Gastrocnemius medialis (tissue), 4 donors: ENCODE measurements at regions not wholly inside any gene's neighbourhood (a gene's known extent, or its start where the extent isn't known, plus 50 kb on each side); places are given as distances from the start of the nearest gene placed in this dataset.

Source experiments
- ATAC-seq, 2 donors: fragments of 150-250 bp; one replicate each; pipeline ENCODE4 v1.9.1; 2016
- DNase-seq, 2 donors: peaks; one replicate each; pipeline ENCODE4 v3.0.0-alpha.2; 2019
- H3K27ac ChIP-seq, 4 donors: fragments of 200-600 bp; sonication (generic); 1 replicate in 1 of 4; 2 replicates in 3 of 4; pipeline ENCODE4 v1.5.1; 2016 to 2018; ENCODE audit warnings: mild to moderate bottlenecking in 2 of 4, moderate library complexity in 1 of 4
- H3K27me3 ChIP-seq, 3 donors: fragments of 200-600 bp; sonication (generic) in 2 of 3; 1 replicate in 1 of 3; 2 replicates in 2 of 3; pipeline versions ENCODE4 v1.5.1 to v1.6.0; 2016 to 2019; ENCODE audit warnings: mild to moderate bottlenecking in 1 of 3, moderate library complexity in 1 of 3
- H3K36me3 ChIP-seq, 2 donors: fragments of 200-600 bp; sonication (generic) in 1 of 2; one replicate each; pipeline ENCODE4 v1.5.1; 2017 to 2018
- H3K4me1 ChIP-seq, 2 donors: fragments of 200-600 bp; sonication (generic) in 1 of 2; one replicate each; pipeline ENCODE4 v1.5.1; 2016 to 2017; ENCODE audit warnings: mild to moderate bottlenecking in 2 of 2
- H3K4me3 ChIP-seq, 4 donors: fragments of 200-600 bp; sonication (generic) in 3 of 4; 1 replicate in 1 of 4; 2 replicates in 3 of 4; pipeline ENCODE4 v1.5.1; 2016 to 2019; ENCODE audit warnings: mild to moderate bottlenecking in 2 of 4
- H3K9me3 ChIP-seq, 3 donors: fragments of 200-600 bp; sonication (generic) in 2 of 3; 1 replicate in 1 of 3; 2 replicates in 2 of 3; pipeline ENCODE4 v1.5.1; 2016 to 2019
- POLR2A ChIP-seq, 2 donors: fragments of 450-650 bp; IDR thresholded peaks; one replicate each; pipeline ENCODE4 v1.6.1; 2017; ENCODE audit warnings: antibody characterized with exemption in 2 of 2, mild to moderate bottlenecking in 2 of 2, moderate library complexity in 2 of 2
- in situ Hi-C, 4 donors: fragments of 200-750 bp; cut with MboI; loops; one replicate each; pipeline versions ENCODE4 v1.15.0 to v1.8.0; 2017; ENCODE audit warnings: low sequenced_read_pairs in 4 of 4
- intact Hi-C: fragments of 100-400 bp; cut with DNase I; formaldehyde crosslinking; loops from one replicate; pipeline ENCODE4 v1.15.1; 2023; ENCODE audit warnings: low total_unique reads
- TF ChIP-seq, protein P1 (sequence below), 5 experiments: fragments of 450-650 bp in 3 of 5; fragments of 200-600 bp in 2 of 5; sonication (generic) in 2 of 5; IDR thresholded peaks in 4 of 5; conservative IDR thresholded peaks in 1 of 5; 1 replicate in 4 of 5; 2 replicates in 1 of 5; pipeline ENCODE4 v1.5.1; 2016 to 2019; ENCODE audit warnings: antibody characterized with exemption in 5 of 5, mild to moderate bottlenecking in 3 of 5, moderate library complexity in 3 of 5

DNA sequence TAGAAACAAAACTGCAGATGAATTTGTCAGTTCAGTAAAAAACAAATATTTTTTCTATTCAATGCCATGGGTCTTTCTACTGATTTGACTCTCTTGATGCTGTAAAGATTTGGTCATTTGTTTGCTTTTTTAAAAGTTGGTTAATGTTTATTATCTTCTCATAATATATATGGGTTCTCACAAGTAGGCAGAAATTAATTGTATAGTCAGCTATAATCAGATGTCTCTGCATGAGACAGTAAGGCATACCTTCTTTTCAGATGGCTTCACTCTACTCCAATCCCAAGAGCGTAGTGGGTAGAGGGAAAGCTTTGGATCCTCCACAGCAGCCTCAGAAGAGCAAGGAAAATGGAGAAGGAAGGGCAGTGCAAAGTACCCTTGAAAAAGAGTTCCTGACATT lies 1202.9 kb upstream of the CELF4 start:
- ATAC-seq (no peak), DNase-seq (no peak)
- H3K4me1 ChIP-seq, result no peaks in the 10 kb centered on the region
- no peaks in the 10 kb centered on the region for H3K36me3 ChIP-seq
- no peaks in the 10 kb centered on the region for H3K27me3 ChIP-seq
- H3K27ac ChIP-seq, result no peak overlapping the region
- in situ Hi-C loops, result no loop called here
- no peak for TF ChIP-seq POLR2A (IDR thresholded peaks at IDR 0.05)
- TF ChIP-seq, protein P1, sequence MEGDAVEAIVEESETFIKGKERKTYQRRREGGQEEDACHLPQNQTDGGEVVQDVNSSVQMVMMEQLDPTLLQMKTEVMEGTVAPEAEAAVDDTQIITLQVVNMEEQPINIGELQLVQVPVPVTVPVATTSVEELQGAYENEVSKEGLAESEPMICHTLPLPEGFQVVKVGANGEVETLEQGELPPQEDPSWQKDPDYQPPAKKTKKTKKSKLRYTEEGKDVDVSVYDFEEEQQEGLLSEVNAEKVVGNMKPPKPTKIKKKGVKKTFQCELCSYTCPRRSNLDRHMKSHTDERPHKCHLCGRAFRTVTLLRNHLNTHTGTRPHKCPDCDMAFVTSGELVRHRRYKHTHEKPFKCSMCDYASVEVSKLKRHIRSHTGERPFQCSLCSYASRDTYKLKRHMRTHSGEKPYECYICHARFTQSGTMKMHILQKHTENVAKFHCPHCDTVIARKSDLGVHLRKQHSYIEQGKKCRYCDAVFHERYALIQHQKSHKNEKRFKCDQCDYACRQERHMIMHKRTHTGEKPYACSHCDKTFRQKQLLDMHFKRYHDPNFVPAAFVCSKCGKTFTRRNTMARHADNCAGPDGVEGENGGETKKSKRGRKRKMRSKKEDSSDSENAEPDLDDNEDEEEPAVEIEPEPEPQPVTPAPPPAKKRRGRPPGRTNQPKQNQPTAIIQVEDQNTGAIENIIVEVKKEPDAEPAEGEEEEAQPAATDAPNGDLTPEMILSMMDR (IDR thresholded peaks at IDR 0.05 in 4 of 5, conservative IDR thresholded peaks at IDR 0.05 in 1 of 5), result no peak
- H3K9me3 ChIP-seq, result no peaks in the 10 kb centered on the region
- intact Hi-C loops, result no loop called here
- no peak overlapping the region for H3K4me3 ChIP-seq

DNA sequence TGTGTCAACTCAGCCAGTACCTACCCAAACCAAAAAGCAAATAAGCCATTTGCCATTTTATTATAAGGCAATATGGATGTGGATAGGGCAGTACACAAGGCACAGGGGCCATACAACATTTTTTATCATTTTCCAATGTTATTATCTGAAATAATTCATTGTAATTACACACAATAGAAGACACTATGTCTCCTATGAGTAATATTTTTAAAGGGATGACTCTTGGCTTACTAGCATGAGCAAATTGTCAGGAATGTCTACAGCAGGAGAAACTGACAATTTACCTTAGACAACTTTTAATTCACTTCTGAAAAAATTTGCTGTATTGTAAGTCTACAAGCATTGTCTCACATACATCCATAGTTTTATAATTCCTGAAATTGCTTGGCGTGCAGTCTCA lies 1193.9 kb upstream of the CELF4 start:
- Histone ChIP-seq H3K27ac (no peak overlapping the region), H3K4me1 (no peaks in the 10 kb centered on the region), H3K36me3 (no peaks in the 10 kb centered on the region), H3K4me3 (no peak overlapping the region), H3K27me3 (no peaks in the 10 kb centered on the region), H3K9me3 (no peaks in the 10 kb centered on the region)
- in situ Hi-C loops (no loop called here), intact Hi-C loops (no loop called here)
- DNase-seq (no peak), ATAC-seq (no peak)
- TF ChIP-seq, protein P1 (IDR thresholded peaks at IDR 0.05 in 4 of 5, conservative IDR thresholded peaks at IDR 0.05 in 1 of 5), result no peak
- no peak for TF ChIP-seq POLR2A (IDR thresholded peaks at IDR 0.05)

DNA sequence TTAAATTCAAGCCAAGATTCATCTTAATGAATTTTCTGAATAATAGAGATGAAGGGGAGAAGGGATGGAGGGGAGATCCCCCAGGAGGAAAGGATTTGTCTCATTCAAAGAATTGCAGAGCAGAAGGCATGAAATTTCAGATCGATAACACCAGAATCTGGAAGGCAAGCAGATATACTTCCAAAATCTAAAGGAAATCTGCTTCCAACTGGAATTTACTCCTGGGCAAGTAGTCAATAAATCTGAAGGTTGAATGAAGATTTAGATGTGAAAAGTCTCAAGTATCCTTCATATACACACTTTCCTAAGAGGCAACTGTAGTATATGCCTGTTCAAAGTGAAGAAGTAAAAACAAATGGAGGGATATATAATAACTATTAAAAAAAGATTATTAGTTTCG lies 1190.8 kb upstream of the CELF4 start:
- Histone ChIP-seq H3K36me3 (no peaks in the 10 kb centered on the region), H3K9me3 (no peaks in the 10 kb centered on the region), H3K4me3 (no peak overlapping the region), H3K27me3 (no peaks in the 10 kb centered on the region), H3K27ac (no peak overlapping the region), H3K4me1 (no peaks in the 10 kb centered on the region)
- in situ Hi-C loops (no loop called here), intact Hi-C loops (no loop called here)
- DNase-seq (no peak), ATAC-seq (no peak)
- TF ChIP-seq, protein P1 (IDR thresholded peaks at IDR 0.05 in 4 of 5, conservative IDR thresholded peaks at IDR 0.05 in 1 of 5), result no peak
- TF ChIP-seq POLR2A (IDR thresholded peaks at IDR 0.05), result no peak

DNA sequence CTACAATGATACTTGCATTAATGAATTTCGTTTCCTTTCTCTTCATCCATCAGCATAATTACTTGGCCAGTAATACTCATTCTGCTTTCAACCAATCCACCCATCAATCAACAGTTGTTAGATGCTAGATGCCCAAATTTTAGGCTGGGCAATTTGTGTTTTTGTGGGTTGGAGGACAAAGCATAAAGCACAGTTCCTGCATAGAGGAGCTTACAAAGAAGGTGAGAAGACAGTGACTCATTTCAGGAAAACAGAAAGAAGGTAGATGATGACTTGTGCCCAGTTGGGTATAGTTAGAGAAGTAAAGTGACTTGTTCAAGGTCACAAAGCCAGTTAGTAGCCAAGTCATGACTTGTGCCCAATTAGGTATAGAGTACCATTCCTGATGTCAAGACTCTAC lies 1186.8 kb upstream of the CELF4 start:
- Histone ChIP-seq H3K27ac (no peak overlapping the region), H3K36me3 (no peaks in the 10 kb centered on the region), H3K9me3 (no peaks in the 10 kb centered on the region), H3K4me1 (no peaks in the 10 kb centered on the region), H3K4me3 (no peak overlapping the region), H3K27me3 (no peaks in the 10 kb centered on the region)
- ATAC-seq, result no peak
- TF ChIP-seq, protein P1 (IDR thresholded peaks at IDR 0.05 in 4 of 5, conservative IDR thresholded peaks at IDR 0.05 in 1 of 5), result no peak
- no peak for TF ChIP-seq POLR2A (IDR thresholded peaks at IDR 0.05)
- in situ Hi-C loops, result no loop called here
- intact Hi-C loops, result no loop called here
- no peak for DNase-seq

DNA sequence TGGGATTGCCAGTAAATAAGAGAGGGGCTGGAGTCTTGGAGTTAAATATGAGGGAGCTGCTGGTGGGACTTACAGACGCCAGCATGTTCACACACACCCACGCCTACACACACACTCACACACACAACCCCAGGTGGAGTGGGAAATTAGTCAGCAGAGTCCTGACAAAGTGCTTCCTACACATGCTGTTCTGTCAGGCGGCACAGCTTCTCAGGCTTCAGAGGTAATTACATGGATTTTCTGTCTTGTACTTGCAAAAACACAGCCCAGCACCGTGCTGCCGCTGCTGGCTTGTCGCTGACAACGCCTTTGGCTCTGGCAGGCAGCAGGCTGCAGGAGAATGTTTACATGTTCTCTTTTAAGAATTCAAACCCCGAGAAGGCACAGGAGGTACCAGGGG lies 1186.3 kb upstream of the CELF4 start:
- Histone ChIP-seq H3K9me3 (no peaks in the 10 kb centered on the region), H3K27ac (no peak overlapping the region), H3K4me3 (no peak overlapping the region), H3K27me3 (no peaks in the 10 kb centered on the region), H3K4me1 (no peaks in the 10 kb centered on the region), H3K36me3 (no peaks in the 10 kb centered on the region)
- no peak for ATAC-seq
- TF ChIP-seq, protein P1 (IDR thresholded peaks at IDR 0.05 in 4 of 5, conservative IDR thresholded peaks at IDR 0.05 in 1 of 5), result no peak
- TF ChIP-seq POLR2A (IDR thresholded peaks at IDR 0.05), result no peak
- in situ Hi-C loops, result no loop called here
- no peak for DNase-seq
- intact Hi-C loops, result no loop called here
